NCI-H2029 treated with DMSO at 0.1 percent for 48 hours (cell line): ENCODE measurements at regions not wholly inside any gene's neighbourhood (a gene's known extent, or its start where the extent isn't known, plus 50 kb on each side); places are given as distances from the start of the nearest gene placed in this dataset.

Source experiments
- DNase-seq: peaks from one replicate; lab custom pipeline; 2025; lab: John Stamatoyannopoulos, UW

DNA sequence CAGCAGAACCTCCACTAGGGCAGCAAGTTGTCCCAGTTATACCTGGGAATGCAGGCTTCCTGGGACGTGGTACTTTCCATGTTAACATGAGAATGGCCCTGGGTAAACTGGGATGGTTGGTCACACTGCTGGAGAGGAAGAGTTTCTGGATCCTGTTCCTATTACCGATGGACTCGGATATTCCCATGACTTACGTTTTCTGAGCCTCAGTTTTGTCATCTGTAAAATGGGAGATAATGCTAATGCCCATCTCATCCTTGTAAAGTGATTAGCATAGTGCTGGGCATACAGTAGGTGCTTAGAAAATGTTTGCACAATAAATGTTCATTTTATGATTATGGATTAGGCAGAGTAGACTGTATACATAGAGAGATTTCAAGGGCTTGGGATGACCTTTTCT, 280.9 kb upstream of the EEF2KMT start:
- DNase-seq, result no peak

DNA sequence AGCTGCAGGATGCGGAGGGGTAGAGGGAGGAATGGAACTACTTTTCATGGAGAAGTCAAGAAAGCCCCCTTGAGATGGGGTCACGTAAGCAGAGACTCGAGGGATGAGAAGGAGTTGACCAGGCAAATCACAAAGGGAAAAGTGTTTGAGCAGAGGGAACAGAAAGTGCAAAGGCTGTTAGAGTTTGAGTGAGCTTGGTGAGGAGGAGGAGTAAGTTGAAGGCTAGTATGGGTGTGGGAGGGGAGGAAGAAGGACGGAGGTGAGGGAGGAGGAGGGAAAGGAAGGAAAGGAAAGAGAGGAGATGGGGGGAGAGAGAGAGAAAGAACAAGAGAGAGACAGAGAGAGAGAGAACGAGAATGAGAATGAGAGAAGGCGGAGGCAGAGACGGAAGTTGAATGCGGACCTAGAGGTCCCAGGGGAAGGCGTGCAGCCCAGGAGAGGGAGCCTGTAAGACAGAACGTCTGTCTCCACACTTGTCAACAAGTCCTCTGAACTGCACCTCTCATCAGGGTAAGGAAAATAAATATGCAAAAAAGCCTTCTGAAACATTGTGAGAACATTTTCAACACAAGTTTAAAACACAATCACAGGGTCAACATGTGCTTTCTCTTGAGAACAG, 279.8 kb upstream of the EEF2KMT start:
- no peak for DNase-seq

DNA sequence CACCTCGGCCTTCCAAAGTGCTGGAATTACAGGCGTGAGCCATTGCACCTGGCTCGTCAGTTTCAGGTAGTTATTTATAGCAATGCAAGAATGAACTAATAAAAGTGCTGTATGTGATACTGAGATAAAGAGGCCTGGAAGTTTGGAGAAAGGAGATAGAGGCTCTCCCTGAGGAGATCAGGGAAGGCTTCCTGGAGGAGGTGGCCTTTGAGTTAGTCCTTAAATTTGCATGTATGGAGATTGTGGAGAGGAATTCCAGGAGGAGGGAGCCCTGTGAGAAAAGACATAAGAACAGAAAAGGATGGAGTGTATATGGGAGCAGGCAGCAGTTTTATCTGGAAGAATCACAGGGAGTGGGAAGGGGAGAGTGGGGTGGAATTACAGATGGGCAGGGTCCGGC, 276.6 kb upstream of the EEF2KMT start:
- DNase-seq, result no peak

DNA sequence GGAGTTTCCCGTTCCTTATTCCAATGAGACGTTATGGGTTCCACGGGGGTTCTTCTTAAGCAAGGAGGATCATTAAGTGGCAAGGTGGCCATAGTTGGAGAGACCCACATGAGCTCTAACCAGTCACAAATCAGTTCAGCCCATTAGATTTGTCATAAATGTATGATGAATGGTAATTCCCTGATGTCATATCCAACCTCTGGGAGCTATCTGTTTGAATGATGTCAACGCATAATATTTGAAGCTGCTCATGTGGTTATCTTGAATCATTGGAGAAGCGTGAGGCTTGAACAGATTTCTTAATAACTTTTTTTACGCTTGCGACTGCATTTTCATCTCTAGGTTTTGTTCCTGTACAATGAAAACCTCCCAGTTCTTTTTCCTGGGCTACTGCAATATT, 270.4 kb upstream of the EEF2KMT start:
- DNase-seq, result no peak

DNA sequence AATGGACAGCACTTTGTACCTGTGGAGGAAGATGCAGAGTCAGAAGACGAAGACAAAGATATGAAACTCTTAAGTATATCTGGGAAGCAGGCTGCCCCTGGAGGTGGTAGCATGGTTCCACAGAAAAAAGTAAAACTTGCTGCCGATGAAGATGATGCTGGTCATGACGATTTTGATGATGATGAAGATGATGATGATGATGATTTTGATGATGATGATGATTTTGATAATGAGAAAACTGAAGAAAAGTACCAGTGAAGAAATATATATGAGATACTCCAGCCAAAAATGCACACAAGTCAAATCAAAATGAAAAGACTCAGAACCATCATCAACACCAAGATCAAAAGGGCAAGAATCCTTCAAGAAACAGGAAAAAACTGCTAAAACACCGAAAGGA, 268.5 kb upstream of the EEF2KMT start:
- no peak for DNase-seq

DNA sequence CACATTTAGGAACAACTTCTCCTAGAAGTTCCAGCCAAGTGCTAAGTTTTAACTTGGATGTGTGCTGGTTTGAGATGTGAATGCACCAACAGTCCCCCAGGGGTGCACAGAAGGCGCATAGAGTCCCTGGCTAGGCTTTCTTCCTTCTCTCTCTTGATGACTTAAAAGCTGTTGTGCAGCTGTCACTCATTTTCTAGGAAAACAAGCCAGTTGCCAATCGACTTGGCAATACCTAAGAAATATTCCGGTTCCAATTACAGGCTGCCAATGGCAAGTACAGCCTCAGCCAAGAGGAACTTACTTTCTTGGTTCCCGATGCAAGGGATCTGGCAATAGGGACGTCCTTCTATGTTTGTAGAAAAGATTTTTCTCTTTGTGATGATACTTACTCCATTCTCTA, 266.6 kb upstream of the EEF2KMT start:
- DNase-seq, result no peak

DNA sequence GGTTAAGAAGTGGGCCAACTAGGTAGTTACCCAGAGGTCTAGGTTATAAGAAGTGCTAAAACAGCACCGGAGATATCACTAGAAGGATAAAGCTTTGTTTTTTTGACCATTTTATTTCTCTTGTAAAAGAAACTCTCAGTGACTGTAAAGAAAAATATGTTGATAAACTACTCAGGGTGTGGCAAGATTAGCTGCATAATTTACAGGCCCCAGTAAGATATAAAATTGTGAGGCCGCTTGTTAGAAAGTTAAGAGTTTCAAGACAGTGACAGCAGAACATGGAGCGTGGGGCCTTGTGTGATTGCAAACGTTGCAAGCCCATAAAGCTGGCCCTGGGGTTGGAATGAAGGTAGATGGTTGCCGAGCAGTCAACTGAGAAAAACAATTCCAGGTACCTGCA, 263.7 kb upstream of the EEF2KMT start:
- no peak for DNase-seq

DNA sequence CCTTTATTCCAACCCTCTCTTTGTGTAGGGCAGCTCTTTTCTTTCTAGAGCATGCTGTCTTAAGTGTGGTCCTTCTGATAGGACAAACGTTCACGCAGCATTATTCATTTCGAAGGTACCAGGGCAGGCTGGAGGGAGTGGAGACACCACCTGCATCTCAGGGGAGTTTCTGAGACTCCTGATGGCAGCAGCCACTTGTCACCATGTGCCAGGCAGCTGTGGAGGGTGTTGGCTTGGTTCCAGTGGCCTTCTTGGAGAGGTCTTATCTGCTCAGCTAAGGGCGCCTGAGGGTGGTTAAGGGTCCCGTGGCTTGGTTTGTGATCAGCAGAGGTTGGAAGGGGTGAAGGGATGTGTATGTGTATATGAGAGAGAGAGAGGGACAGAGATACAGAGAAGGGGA, 257.1 kb upstream of the EEF2KMT start:
- no peak for DNase-seq

DNA sequence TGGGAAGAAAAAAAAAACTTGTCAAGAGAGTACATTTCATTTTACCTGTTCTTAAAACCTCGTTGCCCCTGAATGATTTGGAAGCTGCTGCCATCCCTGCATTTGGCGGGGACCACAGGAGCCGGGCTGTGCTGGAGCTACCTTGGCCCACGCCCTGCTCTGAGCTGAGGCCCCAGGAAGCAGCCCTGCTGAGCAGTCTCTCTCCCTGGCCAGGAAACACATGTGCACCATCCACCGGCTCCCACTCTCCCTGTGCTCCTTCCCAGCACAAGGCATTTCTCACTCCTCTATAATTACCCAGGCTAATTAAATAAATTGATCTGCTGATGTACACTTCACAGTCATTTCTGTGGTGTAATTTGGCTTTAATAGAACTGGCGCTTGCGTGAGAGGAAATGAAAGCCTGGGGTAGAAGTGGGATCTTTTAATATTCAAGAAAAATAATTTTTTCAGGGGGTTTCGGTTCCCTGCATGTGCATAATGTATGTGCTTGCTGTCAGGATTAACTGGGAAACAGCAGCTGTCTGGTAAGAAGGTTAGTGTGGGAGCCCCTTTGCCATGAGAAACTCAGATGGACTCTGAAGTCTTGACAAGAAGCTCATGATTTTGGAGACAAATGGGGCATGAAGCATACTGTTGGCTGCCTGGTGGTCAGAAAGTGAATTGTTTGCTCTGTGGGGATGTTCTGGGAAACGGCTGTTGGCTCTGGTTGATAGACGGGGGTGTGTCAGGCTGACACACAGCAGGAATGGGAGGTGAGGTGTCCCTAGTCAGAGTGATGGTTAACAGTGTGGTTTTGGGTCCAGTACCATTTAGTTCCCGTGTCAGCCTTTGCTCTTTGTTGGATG, 252.3 kb upstream of the EEF2KMT start:
- no peak for DNase-seq

DNA sequence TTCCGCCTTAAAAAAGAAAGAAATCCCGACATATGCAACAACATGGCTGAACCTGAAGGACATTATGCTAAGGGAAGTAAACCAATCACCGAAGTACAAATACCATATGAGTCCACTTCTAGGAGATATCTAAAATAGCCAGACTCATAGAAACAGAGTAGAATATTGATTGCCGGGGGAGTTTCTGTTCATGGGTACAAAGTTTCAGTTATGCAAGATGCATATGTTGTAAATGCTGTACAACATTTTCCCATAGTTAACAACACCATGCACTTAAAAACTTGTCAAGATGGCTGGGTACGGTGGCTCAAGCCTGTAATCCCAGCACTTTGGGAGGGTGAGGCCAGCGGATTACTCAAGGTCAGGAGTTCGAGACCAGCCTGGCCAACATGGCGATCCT, 251.5 kb upstream of the EEF2KMT start:
- DNase-seq, result no peak

DNA sequence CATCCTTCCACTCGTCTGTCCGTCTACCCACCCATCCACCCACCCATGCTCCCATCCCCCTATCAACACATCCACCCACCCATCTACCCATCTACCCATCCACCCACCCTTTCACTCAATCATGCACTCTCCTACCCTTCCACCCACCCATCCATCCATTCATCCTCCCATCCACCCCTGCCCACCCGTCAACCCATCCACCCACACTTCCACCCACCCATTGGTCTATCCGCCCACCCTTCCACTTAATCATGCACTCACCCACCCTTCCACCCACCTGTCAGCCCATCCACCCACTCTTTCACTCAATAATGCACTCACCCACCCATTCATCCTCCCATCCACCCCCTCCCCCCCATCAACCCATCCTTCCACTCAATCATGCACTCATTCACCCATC, 250.0 kb upstream of the EEF2KMT start:
- no peak for DNase-seq

DNA sequence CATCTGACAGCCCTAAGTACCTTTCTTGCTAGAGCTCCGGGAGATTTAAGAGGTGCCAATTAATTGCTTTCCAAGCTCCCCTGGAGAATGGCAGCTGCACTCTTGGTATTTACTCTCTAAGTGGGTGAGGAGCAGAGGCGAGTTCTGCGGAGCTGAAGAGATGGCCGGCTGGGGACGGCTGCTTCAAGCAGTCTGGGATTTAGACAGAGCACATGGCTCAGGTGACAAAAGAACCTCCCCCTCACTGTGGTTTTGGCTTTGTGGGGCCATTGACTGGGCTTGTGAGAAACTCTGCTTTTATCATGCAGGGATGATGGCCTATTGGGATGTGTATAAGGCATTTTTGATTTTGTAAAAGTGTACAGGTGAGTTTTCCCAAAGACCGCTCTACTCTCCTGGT, 239.3 kb upstream of the EEF2KMT start:
- no peak for DNase-seq

DNA sequence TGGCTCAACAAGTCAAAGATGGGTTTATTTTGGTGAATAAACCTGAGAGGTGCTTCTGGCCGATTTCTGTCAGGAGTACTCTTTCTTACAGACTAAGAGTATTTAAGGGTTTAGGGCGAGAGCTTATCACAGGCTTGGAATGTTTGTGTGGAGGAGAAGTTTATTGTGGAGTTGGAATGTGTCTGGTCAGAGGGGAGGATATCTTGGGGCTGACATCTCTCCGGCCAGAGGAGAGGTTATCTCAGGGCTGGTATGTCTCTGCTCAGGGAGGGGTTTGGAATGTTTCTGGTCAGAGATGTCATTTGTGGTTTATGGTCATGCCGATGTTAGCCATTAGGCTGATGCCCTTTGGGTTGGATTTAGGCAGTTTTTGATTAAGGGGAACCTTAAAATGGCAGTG, 236.4 kb upstream of the EEF2KMT start:
- no peak for DNase-seq

DNA sequence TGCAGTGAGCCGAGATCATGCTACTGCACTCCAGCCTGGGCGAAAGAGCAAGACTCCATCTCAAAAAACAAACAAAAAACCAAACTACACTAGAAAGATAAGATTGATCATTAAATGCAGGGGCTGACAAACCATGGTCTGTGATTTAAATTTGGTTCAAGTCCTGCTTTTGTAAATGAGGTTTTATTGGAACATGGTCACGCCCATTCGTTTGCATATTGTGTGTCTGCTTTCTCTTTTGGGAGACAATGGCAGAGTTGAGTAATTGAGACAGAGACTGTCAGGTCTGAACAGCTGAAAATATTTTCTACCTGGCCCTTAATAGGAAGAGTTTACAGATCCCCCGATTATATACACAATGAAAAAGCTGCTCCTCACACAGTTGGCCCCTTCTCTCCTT, 235.5 kb upstream of the EEF2KMT start:
- no peak for DNase-seq

DNA sequence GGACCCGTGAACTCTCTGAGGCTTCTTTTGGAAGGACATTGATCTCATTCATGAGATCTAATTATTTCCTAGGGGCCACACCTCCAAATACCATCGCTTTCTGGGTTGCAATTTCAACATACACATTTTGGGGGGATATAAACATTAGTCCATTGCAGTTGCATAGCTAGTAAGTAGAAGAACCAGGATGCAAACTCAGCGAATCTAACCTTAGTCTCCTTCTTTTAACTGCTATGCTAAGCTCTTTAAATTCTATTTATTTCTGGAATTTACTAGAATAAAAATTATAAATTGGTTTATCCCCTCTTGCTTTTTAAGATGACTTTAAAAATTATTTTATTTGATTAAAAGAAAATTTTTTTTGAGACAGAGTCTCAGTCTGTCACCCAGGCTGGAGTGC, 232.5 kb upstream of the EEF2KMT start:
- DNase-seq, result no peak

DNA sequence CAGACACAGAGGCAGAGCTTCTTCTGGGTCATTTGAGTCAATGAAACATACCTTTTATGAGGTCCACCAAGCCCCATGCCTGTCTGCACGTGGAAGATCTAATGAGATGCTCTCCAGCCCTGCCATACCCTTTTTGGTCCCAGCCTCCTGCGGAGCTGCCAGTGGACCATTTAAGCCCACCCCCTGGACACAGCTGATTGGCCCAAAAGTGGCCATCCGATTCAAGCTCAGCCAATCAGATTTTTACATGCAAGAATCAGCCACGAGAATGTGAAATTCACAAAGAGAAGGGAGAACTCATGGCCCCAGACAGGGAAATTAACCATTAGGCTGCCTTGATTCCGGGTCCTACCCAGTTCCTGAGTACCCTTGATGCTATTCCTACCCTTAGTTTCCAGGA, 231.0 kb upstream of the EEF2KMT start:
- DNase-seq, result no peak

DNA sequence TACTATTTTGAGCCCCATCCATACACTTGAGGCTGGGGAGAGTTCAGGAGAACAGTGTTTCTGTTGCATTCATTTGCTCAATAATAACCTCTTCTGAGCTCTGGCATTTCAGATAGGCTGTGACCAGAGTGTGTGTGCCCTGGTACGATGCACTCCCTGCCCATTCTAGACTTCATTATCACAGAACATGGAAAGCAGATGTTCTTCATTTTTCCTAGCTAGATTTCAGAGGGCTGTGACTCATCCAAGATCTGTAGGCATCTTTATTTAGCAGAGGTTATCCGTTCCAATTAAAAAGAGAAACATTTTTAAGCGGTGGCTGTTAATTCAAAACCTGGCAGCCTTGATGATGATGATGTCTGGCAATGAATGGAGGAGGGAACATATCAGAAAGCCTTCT, 228.8 kb upstream of the EEF2KMT start:
- DNase-seq, result no peak

DNA sequence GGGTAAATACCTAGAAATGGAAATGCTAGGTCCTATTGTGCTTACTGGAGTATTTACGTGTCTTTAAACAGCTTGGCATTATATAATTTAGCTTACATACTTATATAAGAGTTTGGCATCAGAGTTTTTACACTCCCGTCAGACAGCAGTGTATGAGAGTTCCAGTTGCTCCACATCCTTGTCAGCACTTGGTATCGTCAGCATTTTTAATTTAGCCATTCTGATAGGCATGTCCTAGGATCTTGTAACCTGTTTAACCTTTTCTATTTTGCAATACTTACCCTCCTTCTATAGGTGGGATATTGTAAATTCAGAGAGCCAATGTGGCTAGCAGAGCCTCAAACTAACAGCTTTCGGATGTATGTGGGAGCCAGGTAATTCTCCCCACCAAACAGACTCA, 228.3 kb upstream of the EEF2KMT start:
- DNase-seq, result no peak

DNA sequence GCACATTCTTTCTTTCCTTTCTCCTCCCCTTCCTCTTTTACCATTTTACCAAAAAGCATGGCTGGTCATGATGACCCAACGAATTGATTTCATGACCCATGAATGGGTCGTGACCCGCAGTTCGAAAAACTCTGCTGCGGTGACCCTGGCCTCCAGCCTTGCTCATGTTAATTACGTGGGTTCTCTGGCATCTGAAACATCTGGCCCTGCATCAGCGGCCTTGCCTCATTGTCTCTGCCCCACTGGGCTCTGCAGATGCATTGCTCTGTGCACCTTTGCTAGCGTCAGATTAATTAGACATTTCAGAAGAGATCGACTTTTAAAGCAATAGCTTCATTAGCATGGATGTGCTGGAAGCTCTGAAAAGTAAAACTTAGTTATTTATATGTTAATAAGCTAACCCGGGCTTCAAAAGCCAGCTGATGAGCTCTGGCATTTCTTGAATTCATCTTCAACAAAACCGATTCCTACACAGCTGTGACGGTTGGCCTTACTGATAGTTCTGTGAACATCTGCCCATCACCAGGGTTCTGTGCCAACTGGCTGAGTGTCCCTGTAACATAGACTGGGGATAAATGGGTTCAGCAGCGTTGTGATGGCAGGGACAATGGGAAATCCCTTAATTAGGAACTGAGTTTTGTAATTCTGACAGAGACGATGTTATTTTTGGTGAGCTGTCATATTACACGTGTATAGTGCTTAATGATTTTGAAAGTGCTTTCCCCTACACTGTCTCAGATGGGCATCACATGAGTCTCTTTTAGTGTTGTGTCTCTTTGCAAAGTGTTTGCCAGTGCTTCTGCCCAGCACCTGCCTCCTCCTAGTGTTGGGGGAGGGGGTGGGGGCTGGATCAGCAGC, 225.9 kb upstream of the EEF2KMT start:
- no peak for DNase-seq

DNA sequence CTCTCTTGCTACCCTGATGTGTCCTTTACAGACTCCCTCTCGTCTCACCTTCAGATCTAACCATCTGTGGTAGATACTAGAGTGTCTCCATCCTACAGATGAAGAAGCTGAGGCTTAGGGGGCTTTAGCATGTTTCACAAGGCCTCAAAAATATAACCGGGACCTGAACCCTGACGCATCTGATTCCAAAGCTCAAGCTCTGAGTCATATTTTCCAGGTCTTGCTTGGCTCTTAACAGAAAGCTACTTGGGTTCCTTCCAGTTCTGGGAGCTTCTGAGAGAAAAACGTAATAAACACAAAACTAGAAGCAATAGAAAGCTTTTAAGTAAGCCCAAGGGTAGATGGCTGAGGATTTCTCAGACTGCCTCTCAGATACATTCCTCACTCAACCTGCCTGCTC, 224.3 kb upstream of the EEF2KMT start:
- DNase-seq, result no peak

DNA sequence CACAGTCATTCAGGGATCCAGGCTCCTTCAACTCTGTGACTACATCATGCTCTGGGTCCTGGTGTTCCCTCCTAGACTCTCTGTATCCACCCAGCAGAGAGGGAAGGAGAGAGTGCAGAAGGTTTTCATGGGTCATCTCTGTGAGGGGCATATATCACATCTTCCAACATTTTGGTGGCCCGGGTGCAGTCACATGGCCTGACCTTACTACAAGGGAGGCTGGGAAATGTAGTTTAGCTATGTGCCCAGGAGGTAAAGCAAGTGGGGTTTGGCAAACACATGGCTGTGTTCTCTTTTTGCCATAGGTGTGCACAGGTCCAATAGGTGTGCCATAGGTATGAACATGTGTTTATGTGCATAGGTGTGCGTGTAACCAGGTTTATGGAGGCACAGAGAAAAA, 222.2 kb upstream of the EEF2KMT start:
- DNase-seq, result no peak

DNA sequence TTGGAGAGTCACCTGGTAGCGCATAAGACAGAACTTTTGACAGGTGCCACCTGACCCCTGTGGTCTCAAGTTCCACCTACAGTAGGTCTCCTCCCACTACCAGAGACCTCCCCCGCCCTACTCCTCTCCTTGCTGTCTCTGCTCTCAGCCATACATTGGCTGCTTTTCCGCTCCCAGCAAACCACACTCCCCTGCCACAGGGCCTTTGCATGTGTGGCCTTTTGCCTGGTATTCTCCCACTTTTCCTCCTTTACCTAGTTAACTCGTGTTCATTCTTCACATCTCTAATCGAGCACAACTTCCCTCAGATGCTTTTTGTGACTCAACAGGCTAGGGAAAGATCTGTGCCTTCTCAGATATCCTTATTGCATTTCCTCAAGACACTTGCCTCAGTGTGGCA, 218.3 kb upstream of the EEF2KMT start:
- DNase-seq, result no peak

DNA sequence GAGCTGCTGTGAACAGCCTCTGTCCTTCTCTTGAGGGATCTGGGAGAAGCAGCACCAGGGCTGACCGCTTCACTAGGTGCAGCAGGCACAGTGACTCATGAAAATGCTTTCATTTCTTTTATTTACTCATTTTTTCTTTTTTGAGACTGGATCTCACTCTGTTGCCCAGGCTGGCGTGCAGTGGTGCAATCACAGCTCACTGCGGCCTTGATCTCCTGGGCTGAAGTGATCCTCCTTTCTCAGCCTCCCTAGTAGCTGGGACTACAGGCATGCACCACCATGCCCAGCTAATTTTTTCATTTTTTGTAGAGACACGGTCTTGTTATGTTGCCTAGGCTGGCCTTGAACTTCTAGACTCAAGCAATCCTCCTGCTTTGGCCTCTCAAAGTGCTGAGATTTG, 216.8 kb upstream of the EEF2KMT start:
- DNase-seq, result no peak
